Ureter (tissue), 1 donor: ENCODE measurements at regions not wholly inside any gene's neighbourhood (a gene's known extent, or its start where the extent isn't known, plus 50 kb on each side); places are given as distances from the start of the nearest gene placed in this dataset.

Experiments
- DNase-seq: peaks from one replicate; pipeline ENCODE4 v3.0.0-alpha.2; 2020; ENCODE audit warnings: low spot score
- donor health status: DM: yes; HTN: yes; CAD: no.

- DNase-seq: peak; percentile 37
These were observed 55.7 kb upstream of the FRMD1 start for GRCh38 chr6:168134560-168135201.

- peak; percentile 42 for DNase-seq
These were observed 54.9 kb upstream of the FRMD1 start for GRCh38 chr6:168133687-168134559.

GRCh38 chr6:168133168-168133561 is 54.2 kb upstream of the FRMD1 start:
- DNase-seq: peak; percentile 45

DNA sequence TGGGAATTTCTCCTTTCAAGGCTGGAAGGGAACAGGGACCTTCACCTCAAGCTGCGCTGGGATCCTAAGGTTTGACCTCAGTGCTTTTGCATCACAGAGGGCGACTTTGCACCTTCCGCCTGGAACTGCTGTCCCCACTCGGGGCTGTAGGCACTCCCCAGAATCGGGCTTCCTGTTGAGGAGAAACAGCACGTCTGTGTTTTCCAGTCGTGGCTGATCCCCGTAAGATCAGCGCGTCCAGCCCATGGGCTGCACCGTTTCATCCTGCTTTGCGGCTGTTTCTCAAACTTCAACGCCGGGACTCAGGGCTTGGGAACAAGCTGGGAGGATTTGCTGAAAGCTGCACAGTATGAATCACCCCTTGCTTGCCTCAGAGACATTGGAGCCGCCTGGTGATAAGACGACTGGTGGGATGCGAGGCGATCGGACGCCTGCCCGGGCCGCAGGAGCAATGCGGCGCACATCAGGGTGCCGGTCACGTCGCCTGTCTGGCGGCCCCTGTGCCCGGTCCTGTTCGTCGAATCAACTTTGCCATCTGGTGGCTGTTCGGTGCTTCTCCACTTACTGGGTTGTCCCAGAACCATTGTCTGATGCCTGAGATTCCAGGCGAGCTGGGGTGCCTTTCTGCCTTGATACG is 53.6 kb upstream of the FRMD1 start:
- DNase-seq: peak; percentile 76

GRCh38 chr6:168131464-168132415 is 52.7 kb upstream of the FRMD1 start:
- no peak for DNase-seq

DNA sequence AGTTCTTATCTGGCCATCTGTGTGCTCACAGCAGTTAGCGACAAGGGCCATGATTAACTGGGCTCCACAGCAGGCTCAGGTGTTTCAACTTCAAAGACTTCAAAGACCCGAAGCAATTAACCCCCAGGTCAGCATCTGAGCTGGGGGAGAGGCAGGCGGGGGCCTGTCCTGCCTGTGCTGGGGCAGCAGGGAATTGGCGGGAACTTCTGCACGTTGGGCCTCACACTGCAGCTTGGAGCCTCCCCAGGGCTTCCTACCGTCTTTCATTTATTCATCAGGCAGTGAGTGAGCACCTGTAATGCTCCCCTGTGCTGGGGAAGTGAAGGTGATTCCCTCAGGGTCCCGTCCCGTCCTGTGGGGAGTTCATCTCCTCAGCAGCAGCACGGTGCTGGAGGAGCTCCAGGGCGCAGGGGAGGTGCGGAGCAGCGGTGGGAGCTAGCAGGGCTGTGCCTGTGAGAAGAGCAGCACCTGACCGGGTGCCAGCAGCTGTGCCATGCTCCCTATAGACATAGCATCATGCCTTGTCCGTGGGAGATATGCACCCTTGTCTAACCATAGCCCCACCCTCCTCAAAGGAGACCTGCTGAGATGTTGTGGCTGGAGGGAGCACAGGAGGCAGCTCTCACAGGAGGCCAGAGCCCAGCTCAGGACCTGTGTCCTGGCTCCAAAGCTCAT is 51.8 kb upstream of the FRMD1 start:
- DNase-seq: no peak

DNA sequence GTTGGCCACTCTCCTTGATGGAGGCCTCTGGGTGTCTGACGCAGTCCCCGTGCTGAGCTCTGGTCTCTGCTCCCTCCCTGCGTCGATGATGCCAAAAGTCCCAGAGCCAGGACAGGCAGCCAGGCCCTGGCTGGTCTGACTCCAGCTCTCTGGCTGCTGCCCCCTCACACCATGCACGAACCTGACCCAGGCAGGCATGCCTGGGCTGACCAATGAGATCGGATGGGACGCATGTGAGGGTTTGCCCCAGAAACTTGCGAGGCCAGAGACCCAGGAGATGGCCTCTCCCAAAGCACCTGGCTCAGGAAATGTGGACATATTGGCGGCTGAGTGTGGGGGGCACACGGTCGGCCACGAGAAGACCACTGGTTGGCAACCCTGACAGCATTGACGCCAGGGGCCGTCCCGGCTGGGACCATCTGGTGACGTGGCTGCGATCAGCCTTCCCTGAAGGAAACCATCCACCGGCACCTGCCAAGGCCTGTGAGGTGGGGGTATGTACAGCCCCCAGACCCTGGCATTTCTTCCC is 51.2 kb upstream of the FRMD1 start:
- DNase-seq: no peak

- no peak for DNase-seq
These were observed 50.5 kb upstream of the FRMD1 start for GRCh38 chr6:168129292-168130167.

DNA sequence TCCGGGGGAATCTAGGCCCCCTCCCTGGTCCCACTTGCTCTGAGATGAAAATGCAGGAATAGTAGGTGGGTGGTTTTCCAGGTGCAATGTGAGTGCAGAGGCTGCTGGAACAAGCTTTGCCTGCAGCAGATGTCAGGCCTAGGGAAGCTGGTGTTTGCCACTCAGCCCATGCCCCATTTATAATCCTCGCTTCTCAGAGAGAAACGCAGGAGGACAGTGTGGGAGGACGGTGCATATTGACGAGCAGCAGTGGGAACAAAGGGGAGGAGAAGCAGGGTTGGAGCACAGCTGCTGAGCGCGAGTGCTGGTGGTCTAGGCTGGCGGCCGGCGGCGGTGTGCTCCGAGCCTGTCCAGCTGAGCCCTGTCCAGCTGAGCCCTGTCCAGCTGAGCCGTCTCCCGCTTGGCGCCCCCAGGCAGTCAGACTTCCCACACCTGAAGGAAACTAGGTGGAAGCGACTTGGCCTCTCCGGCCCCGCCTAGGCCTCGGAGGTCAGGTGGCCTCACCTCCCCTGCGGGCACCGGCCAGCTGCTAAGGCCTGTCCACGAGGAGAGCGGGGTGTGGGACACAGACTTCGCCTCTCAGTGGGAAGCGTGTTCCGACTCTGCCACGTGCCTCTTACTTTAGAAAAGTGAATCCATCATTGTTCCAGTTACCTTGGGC is 49.7 kb upstream of the FRMD1 start:
- DNase-seq: no peak
